A549 (cell line): ENCODE measurements at regions not wholly inside any gene's neighbourhood (a gene's known extent, or its start where the extent isn't known, plus 50 kb on each side); places are given as distances from the start of the nearest gene placed in this dataset.
"Not testable (repeated sequence)": the region's sequence is repeated elsewhere in the genome, so short reads cannot be mapped to it uniquely, and the experiment has no call there.

Source experiments
- BCL3 ChIP-seq: fragments of >200 bp; sonication (Bioruptor Twin); formaldehyde crosslinking; IDR thresholded peaks from 3 replicates; pipeline ENCODE4 v1.6.1; 2016
- CTCF ChIP-seq: fragments of >200 bp; sonication (Bioruptor Twin); formaldehyde crosslinking; IDR thresholded peaks from 3 replicates; pipeline ENCODE4 v1.5.1; 2016
- MAFK ChIP-seq: fragments of 450-650 bp; IDR thresholded peaks from 2 replicates; pipeline ENCODE4 v1.6.1; 2014; ENCODE audit not compliant: partially characterized antibody

- not testable (repeated sequence) for TF ChIP-seq BCL3, CTCF, MAFK
Observed at GRCh38 chr10:84739126-84739525, 410.7 kb downstream of the CCSER2 start.
